Prostate gland (tissue), 2 donors: ENCODE measurements at regions not wholly inside any gene's neighbourhood (a gene's known extent, or its start where the extent isn't known, plus 50 kb on each side); places are given as distances from the start of the nearest gene placed in this dataset.

Experiments
- POLR2AphosphoS5 ChIP-seq: sonication (generic); formaldehyde crosslinking; IDR thresholded peaks from one replicate; pipeline ENCODE4 v1.6.1; 2017; ENCODE audit warnings: antibody characterized with exemption
- TF ChIP-seq, protein P1 (sequence below), 4 experiments: fragments of 200-600 bp in 2 of 4; fragments of 450-650 bp in 2 of 4; sonication (generic) in 2 of 4; IDR thresholded peaks; 1 replicate in 3 of 4; 2 replicates in 1 of 4; pipeline ENCODE4 v1.5.1; 2016 to 2019; ENCODE audit warnings: antibody characterized with exemption in 4 of 4, mild to moderate bottlenecking in 2 of 4, moderate library complexity in 2 of 4

DNA sequence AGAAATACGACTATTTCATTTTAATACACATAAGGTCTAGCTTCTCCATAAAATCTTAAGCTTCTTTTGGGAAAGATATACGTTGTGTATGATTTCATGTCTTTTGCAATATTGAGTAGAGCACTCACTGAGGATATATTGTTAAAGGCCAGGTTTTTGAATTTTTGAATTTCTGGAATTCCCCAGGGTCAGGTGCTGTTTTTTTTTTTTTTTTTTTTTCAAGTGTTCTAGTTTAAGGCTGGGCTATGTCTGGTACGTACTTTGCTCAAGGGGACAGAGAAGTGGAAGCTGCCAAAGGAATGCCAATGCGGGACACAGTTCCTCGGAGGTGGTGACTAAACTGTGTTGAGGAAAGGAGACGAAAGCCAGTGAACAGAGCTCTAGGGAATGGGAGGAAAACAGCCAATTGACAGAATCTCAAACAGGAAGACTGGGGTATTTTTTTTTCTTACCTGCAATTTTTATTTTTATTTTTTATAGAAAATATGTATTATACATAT is 510.5 kb upstream of the CBLB start:
- TF ChIP-seq, protein P1, sequence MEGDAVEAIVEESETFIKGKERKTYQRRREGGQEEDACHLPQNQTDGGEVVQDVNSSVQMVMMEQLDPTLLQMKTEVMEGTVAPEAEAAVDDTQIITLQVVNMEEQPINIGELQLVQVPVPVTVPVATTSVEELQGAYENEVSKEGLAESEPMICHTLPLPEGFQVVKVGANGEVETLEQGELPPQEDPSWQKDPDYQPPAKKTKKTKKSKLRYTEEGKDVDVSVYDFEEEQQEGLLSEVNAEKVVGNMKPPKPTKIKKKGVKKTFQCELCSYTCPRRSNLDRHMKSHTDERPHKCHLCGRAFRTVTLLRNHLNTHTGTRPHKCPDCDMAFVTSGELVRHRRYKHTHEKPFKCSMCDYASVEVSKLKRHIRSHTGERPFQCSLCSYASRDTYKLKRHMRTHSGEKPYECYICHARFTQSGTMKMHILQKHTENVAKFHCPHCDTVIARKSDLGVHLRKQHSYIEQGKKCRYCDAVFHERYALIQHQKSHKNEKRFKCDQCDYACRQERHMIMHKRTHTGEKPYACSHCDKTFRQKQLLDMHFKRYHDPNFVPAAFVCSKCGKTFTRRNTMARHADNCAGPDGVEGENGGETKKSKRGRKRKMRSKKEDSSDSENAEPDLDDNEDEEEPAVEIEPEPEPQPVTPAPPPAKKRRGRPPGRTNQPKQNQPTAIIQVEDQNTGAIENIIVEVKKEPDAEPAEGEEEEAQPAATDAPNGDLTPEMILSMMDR (IDR thresholded peaks at IDR 0.05) = no peak
- TF ChIP-seq POLR2AphosphoS5 = no peak
